Smooth muscle cell (in vitro differentiated cells): ENCODE measurements at regions not wholly inside any gene's neighbourhood (a gene's known extent, or its start where the extent isn't known, plus 50 kb on each side); places are given as distances from the start of the nearest gene placed in this dataset.

Experiments
- DNase-seq: peaks from one replicate; lab custom pipeline; 2025; ENCODE audit not compliant: unreplicated experiment; lab: John Stamatoyannopoulos, UW
- H2AFZ ChIP-seq: fragments of 200-600 bp; sonication (generic); 2 replicates; pipeline ENCODE4 v1.6.0; 2016; ENCODE audit warnings: antibody characterized with exemption, low read depth, mild to moderate bottlenecking
- H3F3A ChIP-seq: fragments of 200-600 bp; sonication (generic); 2 replicates; pipeline ENCODE4 v1.6.0; 2017; ENCODE audit warnings: antibody characterized with exemption, low read depth
- H3K27ac ChIP-seq: fragments of 200-600 bp; sonication (generic); 2 replicates; pipeline ENCODE4 v1.5.1; 2016; ENCODE audit warnings: low read depth, mild to moderate bottlenecking
- H3K27me3 ChIP-seq: fragments of 200-600 bp; sonication (generic); 2 replicates; pipeline ENCODE4 v1.6.1; 2016; ENCODE audit warnings: low read depth, mild to moderate bottlenecking
- H3K36me3 ChIP-seq: fragments of 200-600 bp; sonication (generic); 2 replicates; pipeline ENCODE4 v1.5.1; 2016; ENCODE audit warnings: low read depth
- H3K4me1 ChIP-seq: fragments of 200-600 bp; sonication (generic); 2 replicates; pipeline ENCODE4 v1.5.1; 2016; ENCODE audit warnings: low read depth
- H3K4me2 ChIP-seq: fragments of 200-600 bp; sonication (generic); 2 replicates; pipeline ENCODE4 v1.6.0; 2016; ENCODE audit warnings: mild to moderate bottlenecking
- H3K4me3 ChIP-seq: fragments of 200-600 bp; sonication (generic); 2 replicates; pipeline ENCODE4 v1.5.1; 2016; ENCODE audit warnings: mild to moderate bottlenecking
- H3K79me2 ChIP-seq: fragments of 200-600 bp; sonication (generic); 2 replicates; pipeline ENCODE4 v1.6.0; 2016; ENCODE audit warnings: low read depth, mild to moderate bottlenecking
- H3K9ac ChIP-seq: fragments of 200-600 bp; sonication (generic); 2 replicates; pipeline ENCODE4 v1.6.0; 2016; ENCODE audit warnings: low read depth
- H3K9me3 ChIP-seq: fragments of 200-600 bp; sonication (generic); replicated peaks from 2 replicates; pipeline ENCODE4 v1.5.1; 2016; ENCODE audit warnings: low read depth
- H4K20me1 ChIP-seq: fragments of 200-600 bp; sonication (generic); 2 replicates; pipeline ENCODE4 v1.6.0; 2016; ENCODE audit warnings: low read depth
- CTCF ChIP-seq: fragments of 200-600 bp; sonication (generic); IDR thresholded peaks from 2 replicates; pipeline ENCODE4 v1.5.1; 2017; ENCODE audit warnings: borderline replicate concordance, mild to moderate bottlenecking, antibody characterized with exemption; ENCODE audit not compliant: insufficient read depth, poor library complexity, severe bottlenecking
- WGBS: methylation state at CpG from one replicate; pipeline ENCODE4 v1.1.7; 2016; ENCODE audit warnings: low lambda C conversion rate; 5-methylcytosine and 5-hydroxymethylcytosine counted together

DNA sequence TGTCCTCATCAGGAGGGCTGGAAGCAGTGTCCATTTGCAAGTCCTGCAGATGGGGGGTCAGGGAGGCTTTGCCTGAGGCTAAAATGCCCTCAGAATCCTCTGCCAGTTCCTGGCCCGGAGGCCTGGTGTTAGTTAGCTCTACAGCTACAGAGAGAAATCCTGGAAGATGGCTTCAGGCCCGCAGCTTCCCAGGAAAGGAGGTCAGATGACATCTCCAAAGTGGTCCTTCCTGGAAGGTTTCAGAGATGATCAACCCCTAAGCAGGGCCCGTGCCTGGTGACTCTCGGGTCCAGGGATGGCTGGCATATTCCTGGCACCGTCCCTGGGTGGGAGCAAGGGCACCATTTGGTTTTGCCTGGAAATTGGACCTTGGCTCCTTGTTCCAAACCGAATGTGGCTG, 959.1 kb downstream of the BRD1 start:
- Histone ChIP-seq H3K4me3 (no peak overlapping the region), H3K79me2 (no peaks in the 10 kb centered on the region), H3K27ac (no peak overlapping the region), H3F3A (no peaks in the 10 kb centered on the region), H3K27me3 (peaks cover 3% of the 10 kb centered on the region), H3K4me1 (no peaks in the 10 kb centered on the region), H3K9ac (no peak overlapping the region), H3K9me3 (no peaks in the 10 kb centered on the region), H3K4me2 (no peak overlapping the region), H2AFZ (no peak overlapping the region), H3K36me3 (no peaks in the 10 kb centered on the region), H4K20me1 (no peaks in the 10 kb centered on the region)
- no peak for TF ChIP-seq CTCF
- WGBS: 58% methylated on average over 6 of the region's 6 CpGs
- DNase-seq: no peak

DNA sequence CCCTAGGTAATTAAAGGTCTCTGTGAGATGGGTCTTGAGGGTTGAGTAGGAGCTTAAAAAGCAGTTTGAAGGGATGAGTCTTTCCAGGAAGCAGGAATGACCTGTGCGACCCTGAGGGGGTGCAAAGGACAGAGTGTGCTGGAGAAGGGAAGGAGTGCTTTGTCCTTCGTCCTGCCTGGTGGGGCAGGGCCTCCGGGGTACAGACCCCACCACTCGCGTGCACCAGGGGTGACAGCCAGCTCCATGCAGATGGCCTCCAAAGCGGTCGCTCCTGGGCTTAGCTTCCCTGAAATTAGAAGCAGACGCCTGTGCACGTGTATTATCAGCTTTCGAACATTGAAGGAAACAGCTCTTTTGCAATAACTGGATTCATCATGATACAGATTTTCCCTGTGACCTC, 959.8 kb downstream of the BRD1 start:
- no peaks in the 10 kb centered on the region for H4K20me1 ChIP-seq
- no peak overlapping the region for H3K9ac ChIP-seq
- TF ChIP-seq CTCF: no peak
- no peaks in the 10 kb centered on the region for H3F3A ChIP-seq
- no peak overlapping the region for H3K4me2 ChIP-seq
- H3K4me1 ChIP-seq: no peaks in the 10 kb centered on the region
- H3K9me3 ChIP-seq: no peaks in the 10 kb centered on the region
- no peak overlapping the region for H3K4me3 ChIP-seq
- no peaks in the 10 kb centered on the region for H3K36me3 ChIP-seq
- no peak overlapping the region for H2AFZ ChIP-seq
- H3K27ac ChIP-seq: no peak overlapping the region
- H3K27me3 ChIP-seq: no peaks in the 10 kb centered on the region
- DNase-seq: no peak
- no peaks in the 10 kb centered on the region for H3K79me2 ChIP-seq
- 65% methylated on average over 10 of the region's 10 CpGs for WGBS

- WGBS: 93% methylated on average over 22 of the region's 22 CpGs
- Histone ChIP-seq H4K20me1 (no peaks in the 10 kb centered on the region), H3K4me3 (no peak overlapping the region), H3F3A (no peaks in the 10 kb centered on the region), H3K9me3 (no peaks in the 10 kb centered on the region), H3K79me2 (no peaks in the 10 kb centered on the region), H3K4me2 (no peak overlapping the region), H2AFZ (no peak overlapping the region), H3K36me3 (no peaks in the 10 kb centered on the region), H3K27ac (no peak overlapping the region), H3K4me1 (no peaks in the 10 kb centered on the region), H3K9ac (no peak overlapping the region), H3K27me3 (no peaks in the 10 kb centered on the region)
- DNase-seq: no peak
- no peak for TF ChIP-seq CTCF
These were observed 960.6 kb downstream of the BRD1 start for GRCh38 chr22:48866906-48867681.

DNA sequence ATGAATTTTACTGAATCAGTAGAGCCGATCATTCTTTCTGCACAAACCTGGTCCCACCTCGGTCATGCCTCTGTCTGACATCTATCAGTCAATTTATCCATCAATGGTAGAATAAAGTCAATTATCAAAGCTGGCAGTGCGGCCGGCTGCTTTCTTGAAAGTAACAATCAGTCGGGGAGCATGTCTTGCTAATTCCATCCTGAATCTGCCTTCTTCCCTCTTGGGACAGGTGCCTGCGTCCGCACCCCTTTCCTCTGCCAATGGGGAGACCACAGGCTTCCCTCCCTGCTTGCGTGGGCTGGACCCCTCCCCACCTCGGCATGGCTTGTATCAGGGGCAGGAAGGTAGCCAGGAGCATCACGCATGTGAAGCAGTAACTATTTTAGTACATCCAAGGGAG, 962.9 kb downstream of the BRD1 start:
- Histone ChIP-seq H3F3A (no peaks in the 10 kb centered on the region), H3K4me1 (no peaks in the 10 kb centered on the region), H3K79me2 (no peaks in the 10 kb centered on the region), H3K9ac (no peak overlapping the region), H4K20me1 (no peaks in the 10 kb centered on the region), H2AFZ (no peak overlapping the region), H3K4me2 (no peak overlapping the region), H3K27ac (no peak overlapping the region), H3K4me3 (no peak overlapping the region), H3K27me3 (no peaks in the 10 kb centered on the region), H3K36me3 (no peaks in the 10 kb centered on the region), H3K9me3 (no peaks in the 10 kb centered on the region)
- no peak for DNase-seq
- no peak for TF ChIP-seq CTCF
- WGBS: 91% methylated on average over 10 of the region's 10 CpGs
